ENCODE measurements at regions not wholly inside any gene's neighbourhood (a gene's known extent, or its start where the extent isn't known, plus 50 kb on each side); places are given as distances from the start of the nearest gene placed in this dataset.
A peak's percentile ranks its signal among the peaks of the same experiment; 100 is the strongest.

GRCh38 chr9:115481769-115482168, 363.8 kb upstream of the TNC start:
- DNase-seq = no peak

GRCh38 chr9:115482747-115483146, 364.8 kb upstream of the TNC start:
- no peak for DNase-seq

GRCh38 chr9:115492869-115493268, 374.9 kb upstream of the TNC start:
- DNase-seq = no peak

GRCh38 chr9:115494393-115494792, 376.4 kb upstream of the TNC start:
- peak; percentile 85 for DNase-seq

GRCh38 chr9:115495052-115495635, 377.2 kb upstream of the TNC start:
- DNase-seq = no peak

- no peak for DNase-seq
Observed at GRCh38 chr9:115495836-115496235, 377.9 kb upstream of the TNC start.

GRCh38 chr9:115498303-115498702, 380.3 kb upstream of the TNC start:
- no peak for DNase-seq

- no peak for DNase-seq
Observed at GRCh38 chr9:115507148-115507547, 389.2 kb upstream of the TNC start.

- no peak for DNase-seq
Observed at GRCh38 chr9:115513148-115513547, 395.2 kb upstream of the TNC start.

GRCh38 chr9:115514454-115514853, 396.5 kb upstream of the TNC start:
- no peak for DNase-seq

GRCh38 chr9:115517335-115518075, 399.5 kb upstream of the TNC start:
- DNase-seq = peak; percentile 79

- DNase-seq = no peak
Observed at GRCh38 chr9:115520646-115521045, 402.7 kb upstream of the TNC start.

GRCh38 chr9:115522912-115523311, 405.0 kb upstream of the TNC start:
- no peak for DNase-seq

GRCh38 chr9:115524453-115525059, 406.6 kb upstream of the TNC start:
- DNase-seq = peak; percentile 78

- DNase-seq = no peak
Observed at GRCh38 chr9:115525111-115526058, 407.4 kb upstream of the TNC start.

- DNase-seq = peak; percentile 91
Observed at GRCh38 chr9:115531410-115532125, 413.6 kb upstream of the TNC start.

- no peak for DNase-seq
Observed at GRCh38 chr9:115533511-115533910, 415.6 kb upstream of the TNC start.

- DNase-seq = peak; percentile 59
Observed at GRCh38 chr9:115540091-115540490, 422.1 kb upstream of the TNC start.

- DNase-seq = no peak
Observed at GRCh38 chr9:115543511-115543910, 425.6 kb upstream of the TNC start.

GRCh38 chr9:115548609-115549260, 430.8 kb upstream of the TNC start:
- peak; percentile 8 for DNase-seq

- peak; percentile 43 for DNase-seq
Observed at GRCh38 chr9:115551396-115551795, 433.4 kb upstream of the TNC start.
